Upper lobe of left lung (tissue), 4 donors: ENCODE measurements at regions not wholly inside any gene's neighbourhood (a gene's known extent, or its start where the extent isn't known, plus 50 kb on each side); places are given as distances from the start of the nearest gene placed in this dataset.

ENCODE experiments used
- CTCF ChIP-seq, 6 experiments: fragments of 450-650 bp in 4 of 6; fragments of 200-600 bp in 2 of 6; sonication (generic) in 2 of 6; IDR thresholded peaks; one replicate each; pipeline ENCODE4 v1.5.1; 2016 to 2019; ENCODE audit warnings: antibody characterized with exemption in 6 of 6
- EP300 ChIP-seq, 4 donors: sonication (generic); formaldehyde crosslinking; IDR thresholded peaks; one replicate each; pipeline ENCODE4 v1.5.1; 2017; ENCODE audit warnings: antibody characterized with exemption in 4 of 4, control low read depth in 2 of 4
- POLR2A ChIP-seq, 4 donors: fragments of 450-650 bp; IDR thresholded peaks; one replicate each; pipeline ENCODE4 v1.5.1; 2016 to 2017; ENCODE audit warnings: antibody characterized with exemption in 4 of 4, mild to moderate bottlenecking in 2 of 4
- POLR2AphosphoS5 ChIP-seq, 2 donors: sonication (generic); formaldehyde crosslinking; IDR thresholded peaks; one replicate each; pipeline ENCODE4 v1.5.1; 2017; ENCODE audit warnings: antibody characterized with exemption in 2 of 2

GRCh38 chr13:22235285-22235949, 564.5 kb downstream of the FGF9 start:
- TF ChIP-seq CTCF (IDR thresholded peaks at IDR 0.05) (no peak), POLR2A (IDR thresholded peaks at IDR 0.05) (no peak), EP300 (IDR thresholded peaks at IDR 0.05) (no peak), POLR2AphosphoS5 (IDR thresholded peaks at IDR 0.05) (no peak)
